ENCODE measurements at regions not wholly inside any gene's neighbourhood (a gene's known extent, or its start where the extent isn't known, plus 50 kb on each side); places are given as distances from the start of the nearest gene placed in this dataset.

DNA sequence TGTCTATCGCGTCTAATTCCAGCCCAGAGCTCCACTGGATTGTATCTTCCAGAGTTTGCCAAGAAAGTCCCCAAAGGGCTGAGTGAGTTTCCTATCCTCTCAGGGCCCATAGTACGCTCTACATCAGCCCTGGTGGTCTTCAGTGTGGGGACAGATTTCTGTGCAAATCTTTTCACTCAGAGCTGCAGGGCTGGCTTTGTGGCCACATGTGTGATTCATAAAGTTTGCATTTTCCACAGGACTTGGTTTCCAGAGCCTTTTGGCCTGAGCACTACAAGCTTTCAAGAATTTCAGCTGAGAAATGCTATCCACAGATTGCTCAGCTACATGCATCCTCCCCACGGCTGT lies 76.7 kb upstream of the CXCL14 start:
- TF ChIP-seq, protein P1, sequence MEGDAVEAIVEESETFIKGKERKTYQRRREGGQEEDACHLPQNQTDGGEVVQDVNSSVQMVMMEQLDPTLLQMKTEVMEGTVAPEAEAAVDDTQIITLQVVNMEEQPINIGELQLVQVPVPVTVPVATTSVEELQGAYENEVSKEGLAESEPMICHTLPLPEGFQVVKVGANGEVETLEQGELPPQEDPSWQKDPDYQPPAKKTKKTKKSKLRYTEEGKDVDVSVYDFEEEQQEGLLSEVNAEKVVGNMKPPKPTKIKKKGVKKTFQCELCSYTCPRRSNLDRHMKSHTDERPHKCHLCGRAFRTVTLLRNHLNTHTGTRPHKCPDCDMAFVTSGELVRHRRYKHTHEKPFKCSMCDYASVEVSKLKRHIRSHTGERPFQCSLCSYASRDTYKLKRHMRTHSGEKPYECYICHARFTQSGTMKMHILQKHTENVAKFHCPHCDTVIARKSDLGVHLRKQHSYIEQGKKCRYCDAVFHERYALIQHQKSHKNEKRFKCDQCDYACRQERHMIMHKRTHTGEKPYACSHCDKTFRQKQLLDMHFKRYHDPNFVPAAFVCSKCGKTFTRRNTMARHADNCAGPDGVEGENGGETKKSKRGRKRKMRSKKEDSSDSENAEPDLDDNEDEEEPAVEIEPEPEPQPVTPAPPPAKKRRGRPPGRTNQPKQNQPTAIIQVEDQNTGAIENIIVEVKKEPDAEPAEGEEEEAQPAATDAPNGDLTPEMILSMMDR (IDR thresholded peaks at IDR 0.05; ENCODE audit: control extremely low read depth in 1 of 3, insufficient read depth in 1 of 3, low read depth in 1 of 3, low read length in 3 of 3): no peak
- TF ChIP-seq SRF (IDR thresholded peaks at IDR 0.05; ENCODE audit: low read depth, low read length): no peak
- TF ChIP-seq TAF7 (optimal IDR thresholded peaks at IDR 0.05; ENCODE audit: borderline replicate concordance, low read depth, low read length): no peak
- TF ChIP-seq CEBPB (IDR thresholded peaks at IDR 0.05; ENCODE audit: low read depth, low read length): no peak
- TF ChIP-seq POLR2A (IDR thresholded peaks at IDR 0.05; ENCODE audit: control extremely low read depth in 1 of 2, low read depth in 2 of 2, low read length in 2 of 2): no peak
- no peak for TF ChIP-seq ZNF274 (IDR thresholded peaks at IDR 0.05; ENCODE audit: borderline replicate concordance, extremely low read depth, low read length)

Measured in H1 (cell line).